ENCODE measurements at regions not wholly inside any gene's neighbourhood (a gene's known extent, or its start where the extent isn't known, plus 50 kb on each side); places are given as distances from the start of the nearest gene placed in this dataset.

- no peak for DNase-seq
- Histone ChIP-seq H3K4me2 (no peak overlapping the region), H3K9ac (no peak overlapping the region), H4K20me1 (ENCODE audit: insufficient read depth) (no peaks in the 10 kb centered on the region), H3K4me1 (ENCODE audit: control insufficient read depth in 1 of 2, insufficient read depth in 2 of 2, low read depth in 1 of 2, low read length in 1 of 2) (no peaks in the 10 kb centered on the region), H2AFZ (ENCODE audit: low read depth) (no peak overlapping the region), H3K9me3 (no peaks in the 10 kb centered on the region), H3F3A (replicated peaks; ENCODE audit: insufficient read depth) (no peaks in the 10 kb centered on the region), H3K9me2 (no peaks in the 10 kb centered on the region), H3K27ac (ENCODE audit: low read depth in 2 of 2, low read length in 1 of 2) (no peak overlapping the region), H3K36me3 (replicated peaks in 1 of 2; ENCODE audit: control insufficient read depth in 1 of 2, insufficient read depth in 2 of 2, low read length in 1 of 2) (no peaks in the 10 kb centered on the region), H3K79me2 (ENCODE audit: insufficient read depth) (no peaks in the 10 kb centered on the region), H3K4me3 (ENCODE audit: low read depth in 2 of 2, low read length in 1 of 2) (no peak overlapping the region), H3K27me3 (ENCODE audit: insufficient read depth) (no peaks in the 10 kb centered on the region)
- ChIA-PET CTCF (interaction anchor here (0.9 kb wide), 1 partner anchor 9 kb away, joined by 4 read pairs; no protein-coding TSS in a partner anchor), POLR2A (no interaction called here)
- 5% methylated on average over 1 of the region's 1 CpG for whole genome bisulfite sequencing (ENCODE audit: low lambda C conversion rate)
- TF ChIP-seq ZBTB33 (IDR thresholded peaks at IDR 0.05; ENCODE audit: borderline replicate concordance, low read depth) (no peak), CHD2 (IDR thresholded peaks at IDR 0.05; ENCODE audit: low read length, partially characterized antibody) (no peak), TAF1 (IDR thresholded peaks at IDR 0.05; ENCODE audit: borderline replicate concordance, low read depth, low read length) (no peak), FOSL2 (IDR thresholded peaks at IDR 0.05; ENCODE audit: borderline replicate concordance, low read depth) (no peak), NRF1 (IDR thresholded peaks at IDR 0.05; ENCODE audit: low read depth, low read length) (no peak)
Observed at GRCh38 chr14:53473480-53473879, 320.4 kb upstream of the DDHD1 start.

- Histone ChIP-seq H3K9me2 (no peaks in the 10 kb centered on the region), H3K4me3 (ENCODE audit: low read depth in 2 of 2, low read length in 1 of 2) (no peak overlapping the region), H3K9me3 (no peaks in the 10 kb centered on the region), H3K79me2 (ENCODE audit: insufficient read depth) (no peaks in the 10 kb centered on the region), H3F3A (replicated peaks; ENCODE audit: insufficient read depth) (no peaks in the 10 kb centered on the region), H2AFZ (ENCODE audit: low read depth) (no peak overlapping the region), H3K27ac (ENCODE audit: low read depth in 2 of 2, low read length in 1 of 2) (no peak overlapping the region), H3K9ac (no peak overlapping the region), H4K20me1 (ENCODE audit: insufficient read depth) (no peaks in the 10 kb centered on the region), H3K4me2 (no peak overlapping the region), H3K27me3 (ENCODE audit: insufficient read depth) (no peaks in the 10 kb centered on the region), H3K4me1 (ENCODE audit: control insufficient read depth in 1 of 2, insufficient read depth in 2 of 2, low read depth in 1 of 2, low read length in 1 of 2) (no peaks in the 10 kb centered on the region), H3K36me3 (replicated peaks in 1 of 2; ENCODE audit: control insufficient read depth in 1 of 2, insufficient read depth in 2 of 2, low read length in 1 of 2) (no peaks in the 10 kb centered on the region)
- POLR2A ChIA-PET, result no interaction called here
- no peak for DNase-seq
- TF ChIP-seq MXI1 (IDR thresholded peaks at IDR 0.05; ENCODE audit: low read depth, low read length) (no peak), MEF2A (IDR thresholded peaks at IDR 0.05; ENCODE audit: borderline replicate concordance, low read depth) (no peak), CTCF (IDR thresholded peaks at IDR 0.05) (no peak), IRF3 (IDR thresholded peaks at IDR 0.05; ENCODE audit: low read depth, low read length) (no peak), GATA2 (CRISPR knock-in tag; IDR thresholded peaks at IDR 0.05) (no peak), PBX3 (IDR thresholded peaks at IDR 0.05) (no peak), CHD2 (IDR thresholded peaks at IDR 0.05; ENCODE audit: low read length, partially characterized antibody) (no peak), RCOR1 (IDR thresholded peaks at IDR 0.05; ENCODE audit: low read length) (no peak), SIN3A (IDR thresholded peaks at IDR 0.05; ENCODE audit: borderline replicate concordance, low read depth, low read length) (no peak), RAD21 (IDR thresholded peaks at IDR 0.05; ENCODE audit: low read length) (no peak), ELF1 (IDR thresholded peaks at IDR 0.05) (no peak), MAX (IDR thresholded peaks at IDR 0.05; ENCODE audit: low read depth) (no peak), USF2 (IDR thresholded peaks at IDR 0.05; ENCODE audit: borderline replicate concordance, low read depth, low read length) (no peak), FOXJ3 (CRISPR knock-in tag; IDR thresholded peaks at IDR 0.05) (no peak)
- CTCF ChIA-PET, result interaction anchor here (0.9 kb wide), 1 partner anchor 10 kb away, joined by 4 read pairs; no protein-coding TSS in a partner anchor
Observed at GRCh38 chr14:53472306-53472705, 319.2 kb upstream of the DDHD1 start.
